GM12872 (cell line): ENCODE measurements at regions not wholly inside any gene's neighbourhood (a gene's known extent, or its start where the extent isn't known, plus 50 kb on each side); places are given as distances from the start of the nearest gene placed in this dataset.

ENCODE experiments used
- TF ChIP-seq, protein P1 (sequence below): IDR thresholded peaks from 3 replicates; pipeline ENCODE4 v1.5.1; 2011; ENCODE audit warnings: low read depth, mild to moderate bottlenecking, low read length, moderate library complexity; ENCODE audit not compliant: insufficient read depth

DNA sequence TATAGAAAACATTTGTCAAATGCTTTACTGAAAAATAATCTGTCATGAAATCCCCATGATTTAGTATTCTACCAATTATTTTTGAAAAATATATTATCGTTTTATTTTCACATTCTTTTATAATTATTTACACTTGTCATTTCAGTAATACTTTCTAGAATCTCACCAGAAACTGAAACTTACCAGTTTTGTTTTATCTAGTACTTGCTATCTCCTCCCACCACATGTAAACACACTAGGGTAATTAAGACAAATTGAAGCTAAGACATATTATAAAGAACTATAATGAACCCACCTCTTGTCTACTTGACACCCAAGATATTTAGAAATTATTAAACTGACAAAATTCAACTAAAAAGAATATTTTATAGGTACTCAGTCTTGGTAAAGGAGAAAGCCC is 51.5 kb upstream of the GRM3 start:
- TF ChIP-seq, protein P1, sequence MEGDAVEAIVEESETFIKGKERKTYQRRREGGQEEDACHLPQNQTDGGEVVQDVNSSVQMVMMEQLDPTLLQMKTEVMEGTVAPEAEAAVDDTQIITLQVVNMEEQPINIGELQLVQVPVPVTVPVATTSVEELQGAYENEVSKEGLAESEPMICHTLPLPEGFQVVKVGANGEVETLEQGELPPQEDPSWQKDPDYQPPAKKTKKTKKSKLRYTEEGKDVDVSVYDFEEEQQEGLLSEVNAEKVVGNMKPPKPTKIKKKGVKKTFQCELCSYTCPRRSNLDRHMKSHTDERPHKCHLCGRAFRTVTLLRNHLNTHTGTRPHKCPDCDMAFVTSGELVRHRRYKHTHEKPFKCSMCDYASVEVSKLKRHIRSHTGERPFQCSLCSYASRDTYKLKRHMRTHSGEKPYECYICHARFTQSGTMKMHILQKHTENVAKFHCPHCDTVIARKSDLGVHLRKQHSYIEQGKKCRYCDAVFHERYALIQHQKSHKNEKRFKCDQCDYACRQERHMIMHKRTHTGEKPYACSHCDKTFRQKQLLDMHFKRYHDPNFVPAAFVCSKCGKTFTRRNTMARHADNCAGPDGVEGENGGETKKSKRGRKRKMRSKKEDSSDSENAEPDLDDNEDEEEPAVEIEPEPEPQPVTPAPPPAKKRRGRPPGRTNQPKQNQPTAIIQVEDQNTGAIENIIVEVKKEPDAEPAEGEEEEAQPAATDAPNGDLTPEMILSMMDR = no peak

DNA sequence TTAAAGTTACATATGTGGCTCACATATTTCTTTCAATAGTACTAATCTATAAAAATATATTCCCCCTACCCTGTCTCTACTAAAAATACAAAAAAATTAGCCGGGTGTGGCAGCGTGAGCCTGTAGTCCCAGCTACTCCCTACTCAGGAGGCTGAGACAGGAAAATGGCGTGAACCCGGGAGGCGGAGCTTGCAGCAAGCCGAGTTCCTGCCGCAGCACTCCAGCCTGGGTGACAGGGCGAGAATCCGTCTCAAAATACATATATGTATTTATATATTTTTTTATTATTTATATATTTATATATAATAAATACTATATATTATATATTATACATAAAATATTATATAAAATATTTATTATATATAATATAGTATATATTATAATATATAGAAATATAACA is 69.7 kb upstream of the GRM3 start:
- TF ChIP-seq, protein P1 = no peak

DNA sequence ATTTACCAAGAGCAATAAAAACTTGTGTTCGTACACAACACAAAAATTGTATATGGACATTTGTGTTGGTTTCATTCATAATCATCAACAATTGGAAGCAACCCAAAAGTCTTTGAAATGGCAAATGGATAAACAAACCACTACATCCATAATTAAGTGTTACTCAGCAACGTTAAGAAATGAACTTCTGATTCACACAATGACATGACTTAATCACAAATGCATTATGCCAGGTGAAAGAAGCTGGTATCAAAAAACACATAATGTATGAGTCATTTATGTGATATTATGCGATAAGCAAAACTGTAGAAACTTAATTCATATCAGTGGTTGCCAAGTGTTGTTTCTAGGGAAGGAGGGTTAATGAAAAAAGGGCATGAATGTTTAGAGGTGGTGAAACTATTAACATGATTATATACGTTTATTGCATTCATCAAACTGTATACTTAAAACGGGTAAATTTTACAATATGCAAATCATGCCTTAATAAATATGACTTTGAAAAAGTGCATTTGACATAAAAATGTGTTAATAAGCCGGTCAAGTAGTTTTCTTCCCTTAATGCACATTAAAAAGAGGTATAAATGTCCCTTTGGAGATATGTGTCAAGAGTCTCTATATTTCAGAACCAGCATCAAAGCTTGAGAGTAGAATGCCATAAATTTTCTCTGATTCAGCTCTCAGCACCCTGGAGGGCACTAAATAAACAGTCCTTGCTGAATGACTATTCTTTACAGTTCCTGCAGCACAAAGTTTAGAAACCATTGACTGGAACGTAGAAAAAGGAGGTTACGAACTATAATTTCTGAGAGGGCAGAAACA is 84.8 kb upstream of the GRM3 start:
- TF ChIP-seq, protein P1 = no peak

- TF ChIP-seq, protein P1 = no peak
These were observed 109.1 kb upstream of the GRM3 start for GRCh38 chr7:86534641-86535040.

GRCh38 chr7:86504229-86504628 is 139.5 kb upstream of the GRM3 start:
- TF ChIP-seq, protein P1 = no peak

DNA sequence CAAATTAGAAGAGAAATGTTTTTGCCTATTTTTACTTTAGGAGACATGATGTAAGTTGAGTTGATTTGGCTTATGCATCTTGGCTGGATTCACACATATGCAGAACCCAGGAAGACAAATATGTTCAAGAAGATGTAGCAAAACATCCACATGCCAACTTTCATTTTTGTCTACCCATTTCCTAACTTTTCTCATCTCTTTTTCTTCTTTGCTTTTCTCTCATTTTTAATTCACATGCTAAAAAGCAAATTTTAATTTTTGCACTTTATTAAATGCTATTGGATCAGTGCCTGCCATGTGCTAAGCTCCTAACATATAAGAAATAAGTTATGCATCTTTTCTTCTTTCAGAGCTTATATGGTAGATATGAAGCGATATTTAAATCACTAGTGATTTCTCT is 143.7 kb upstream of the GRM3 start:
- TF ChIP-seq, protein P1 = no peak

- TF ChIP-seq, protein P1 = no peak
These were observed 157.9 kb upstream of the GRM3 start for GRCh38 chr7:86485827-86486226.
